Mucosa of rectum (tissue), 2 donors: ENCODE measurements at regions not wholly inside any gene's neighbourhood (a gene's known extent, or its start where the extent isn't known, plus 50 kb on each side); places are given as distances from the start of the nearest gene placed in this dataset.
A peak's percentile ranks its signal among the peaks of the same experiment; 100 is the strongest.
"Not testable (repeated sequence)": the region's sequence is repeated elsewhere in the genome, so short reads cannot be mapped to it uniquely, and the experiment has no call there.

Source experiments
- H3K27ac ChIP-seq, 2 donors: one replicate each; pipeline ENCODE4 v1.7.0; 2013; ENCODE audit warnings: inconsistent platforms in 2 of 2, low read depth in 2 of 2, low read length in 2 of 2
- H3K27me3 ChIP-seq, 2 donors: one replicate each; pipeline ENCODE4 v1.7.0; 2013; ENCODE audit warnings: low read length in 2 of 2; ENCODE audit not compliant: control insufficient read depth in 2 of 2, insufficient read depth in 2 of 2
- H3K36me3 ChIP-seq, 2 donors: one replicate each; pipeline ENCODE4 v1.7.0; 2013; ENCODE audit warnings: low read length in 2 of 2; ENCODE audit not compliant: control insufficient read depth in 2 of 2, insufficient read depth in 2 of 2
- H3K4me1 ChIP-seq, 2 donors: one replicate each; pipeline ENCODE4 v1.7.0; 2013; ENCODE audit warnings: low read length in 2 of 2, mild to moderate bottlenecking in 1 of 2; ENCODE audit not compliant: control insufficient read depth in 2 of 2, insufficient read depth in 2 of 2
- H3K4me3 ChIP-seq, 2 donors: one replicate each; pipeline ENCODE4 v1.7.0; 2013; ENCODE audit warnings: low read length in 2 of 2
- H3K9ac ChIP-seq, 2 donors: one replicate each; pipeline ENCODE4 v1.7.0; 2013; ENCODE audit warnings: low read length in 2 of 2, low read depth in 1 of 2, mild to moderate bottlenecking in 1 of 2
- H3K9me3 ChIP-seq, 2 donors: one replicate each; pipeline ENCODE4 v1.7.0; 2013; ENCODE audit warnings: low read length in 2 of 2; ENCODE audit not compliant: control insufficient read depth in 2 of 2
- donor health status: healthy.
- donor health status: Normal muscosa, but diverticular disease.

GRCh38 chr18:22827741-22828140 is 105.4 kb upstream of the RBBP8 start:
- Histone ChIP-seq H3K36me3 (no peaks in the 10 kb centered on the region), H3K9ac (no peak overlapping the region), H3K4me1 (peaks cover 11 to 22% of the 10 kb centered on the region in 2 donors), H3K27me3 (no peaks in the 10 kb centered on the region), H3K9me3 (no peaks in the 10 kb centered on the region), H3K4me3 (no peak overlapping the region), H3K27ac (no peak overlapping the region)

GRCh38 chr18:22828171-22828570 is 105.0 kb upstream of the RBBP8 start:
- Histone ChIP-seq H3K4me3 (no peak overlapping the region), H3K9ac (no peak overlapping the region), H3K36me3 (no peaks in the 10 kb centered on the region), H3K4me1 (peaks cover 11 to 22% of the 10 kb centered on the region in 2 donors), H3K9me3 (no peaks in the 10 kb centered on the region), H3K27ac (no peak overlapping the region), H3K27me3 (no peaks in the 10 kb centered on the region)

- H3K9me3 ChIP-seq, H3K36me3 ChIP-seq, H3K27me3 ChIP-seq, H3K27ac ChIP-seq, H3K9ac ChIP-seq, H3K4me3 ChIP-seq: not testable (repeated sequence)
- peaks cover 11 to 22% of the 10 kb centered on the region in 2 donors for H3K4me1 ChIP-seq
These were observed 104.5 kb upstream of the RBBP8 start for GRCh38 chr18:22828583-22828982.

GRCh38 chr18:22829781-22830180 is 103.3 kb upstream of the RBBP8 start:
- H3K4me1 ChIP-seq = peaks cover 11 to 22% of the 10 kb centered on the region in 2 donors
- H3K9ac ChIP-seq = no peak overlapping the region
- H3K4me3 ChIP-seq = no peak overlapping the region
- no peaks in the 10 kb centered on the region for H3K9me3 ChIP-seq
- H3K27me3 ChIP-seq = no peaks in the 10 kb centered on the region
- no peak overlapping the region for H3K27ac ChIP-seq
- no peaks in the 10 kb centered on the region for H3K36me3 ChIP-seq

GRCh38 chr18:22830511-22830910 is 102.6 kb upstream of the RBBP8 start:
- peaks cover 11 to 22% of the 10 kb centered on the region in 2 donors for H3K4me1 ChIP-seq
- H3K27me3 ChIP-seq = no peaks in the 10 kb centered on the region
- no peak overlapping the region for H3K27ac ChIP-seq
- H3K9ac ChIP-seq = no peak overlapping the region
- H3K4me3 ChIP-seq = no peak overlapping the region
- no peaks in the 10 kb centered on the region for H3K36me3 ChIP-seq
- H3K9me3 ChIP-seq = no peaks in the 10 kb centered on the region

GRCh38 chr18:22831441-22831904 is 101.7 kb upstream of the RBBP8 start:
- H3K4me1 ChIP-seq = peaks cover 11 to 22% of the 10 kb centered on the region in 2 donors
- no peaks in the 10 kb centered on the region for H3K36me3 ChIP-seq
- no peak overlapping the region for H3K9ac ChIP-seq
- no peaks in the 10 kb centered on the region for H3K9me3 ChIP-seq
- H3K4me3 ChIP-seq = no peak overlapping the region
- peak overlapping the region; percentile 0 to 27 for H3K27ac ChIP-seq
- no peaks in the 10 kb centered on the region for H3K27me3 ChIP-seq

- Histone ChIP-seq H3K36me3 (no peaks in the 10 kb centered on the region), H3K9ac (no peak overlapping the region), H3K4me1 (peaks cover 7 to 13% of the 10 kb centered on the region in 2 donors), H3K4me3 (no peak overlapping the region), H3K27ac (peak overlapping the region in 1 of 2 donors; percentile 30), H3K27me3 (no peaks in the 10 kb centered on the region), H3K9me3 (no peaks in the 10 kb centered on the region)
These were observed 96.2 kb upstream of the RBBP8 start for GRCh38 chr18:22836932-22837331.

- no peaks in the 10 kb centered on the region for H3K9me3 ChIP-seq
- H3K36me3 ChIP-seq = no peaks in the 10 kb centered on the region
- no peaks in the 10 kb centered on the region for H3K27me3 ChIP-seq
- no peak overlapping the region for H3K27ac ChIP-seq
- no peak overlapping the region for H3K9ac ChIP-seq
- H3K4me1 ChIP-seq = peaks cover 5 to 8% of the 10 kb centered on the region in 2 donors
- H3K4me3 ChIP-seq = no peak overlapping the region
These were observed 94.9 kb upstream of the RBBP8 start for GRCh38 chr18:22838221-22838620.

GRCh38 chr18:22838639-22839277 is 94.4 kb upstream of the RBBP8 start:
- H3K27ac ChIP-seq = no peak overlapping the region
- no peak overlapping the region for H3K9ac ChIP-seq
- H3K4me1 ChIP-seq = peaks cover 5 to 8% of the 10 kb centered on the region in 2 donors
- no peaks in the 10 kb centered on the region for H3K9me3 ChIP-seq
- H3K27me3 ChIP-seq = no peaks in the 10 kb centered on the region
- peak overlapping the region; percentile 20 to 41 for H3K4me3 ChIP-seq
- H3K36me3 ChIP-seq = no peaks in the 10 kb centered on the region

- peaks cover 5 to 8% of the 10 kb centered on the region in 2 donors for H3K4me1 ChIP-seq
- no peaks in the 10 kb centered on the region for H3K27me3 ChIP-seq
- no peaks in the 10 kb centered on the region for H3K9me3 ChIP-seq
- H3K27ac ChIP-seq = no peak overlapping the region
- peak overlapping the region in 1 of 2 donors; percentile 41 for H3K4me3 ChIP-seq
- H3K36me3 ChIP-seq = no peaks in the 10 kb centered on the region
- no peak overlapping the region for H3K9ac ChIP-seq
These were observed 93.7 kb upstream of the RBBP8 start for GRCh38 chr18:22839340-22839821.
